NCI-H2107 (cell line): ENCODE measurements at regions not wholly inside any gene's neighbourhood (a gene's known extent, or its start where the extent isn't known, plus 50 kb on each side); places are given as distances from the start of the nearest gene placed in this dataset.
"Not testable (repeated sequence)": the region's sequence is repeated elsewhere in the genome, so short reads cannot be mapped to it uniquely, and the experiment has no call there.

ENCODE experiments used
- DNase-seq: peaks from one replicate; lab custom pipeline; 2025; lab: John Stamatoyannopoulos, UW

GRCh38 chr12:14032191-14032590 lies 50.8 kb upstream of the GRIN2B start:
- not testable (repeated sequence) for DNase-seq

- no peak for DNase-seq
These were observed 62.4 kb upstream of the GRIN2B start for GRCh38 chr12:14043776-14044175.

GRCh38 chr12:14048941-14049545 lies 67.6 kb upstream of the GRIN2B start:
- no peak for DNase-seq

GRCh38 chr12:14057895-14058294 lies 76.5 kb upstream of the GRIN2B start:
- DNase-seq: no peak

DNA sequence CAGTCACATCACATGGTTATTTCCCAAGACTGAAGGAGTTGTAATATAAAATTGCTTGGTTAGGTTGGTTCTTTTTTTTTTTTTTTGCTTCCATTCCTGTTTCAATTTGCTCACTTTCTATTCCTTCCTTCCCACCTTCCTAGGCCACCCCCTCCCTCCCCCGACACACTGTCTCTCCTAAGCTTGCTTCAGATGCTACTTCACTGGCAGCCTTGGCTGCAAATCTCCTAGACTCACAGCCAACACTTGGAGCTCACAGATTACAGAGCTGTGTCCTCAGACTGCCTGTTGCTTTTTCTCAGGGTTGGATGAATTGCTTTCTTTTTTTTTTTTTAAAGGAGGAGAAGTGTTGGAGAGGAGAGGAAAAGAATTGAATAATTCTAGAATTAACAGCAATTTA lies 77.3 kb upstream of the GRIN2B start:
- no peak for DNase-seq

GRCh38 chr12:14059548-14059947 lies 78.1 kb upstream of the GRIN2B start:
- DNase-seq: no peak

DNA sequence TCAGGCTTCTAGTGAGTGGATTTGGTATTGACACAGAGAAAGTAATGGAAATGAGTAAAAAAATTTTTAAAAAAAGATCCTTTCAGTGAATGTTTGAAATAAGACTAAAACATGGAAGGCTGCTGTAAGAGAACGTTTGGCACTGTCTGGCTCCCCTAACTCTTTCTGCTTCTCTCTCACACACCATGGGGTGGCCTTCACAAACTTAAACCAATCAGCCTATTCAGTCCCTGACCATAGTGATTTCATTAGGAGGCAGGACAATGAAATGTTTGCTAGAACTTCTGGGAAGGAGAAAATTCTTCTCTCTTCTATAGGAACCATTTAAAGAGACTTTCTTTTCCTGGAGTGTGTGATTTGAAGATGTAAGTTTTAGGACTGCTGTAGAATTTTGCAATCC lies 84.2 kb upstream of the GRIN2B start:
- no peak for DNase-seq

DNA sequence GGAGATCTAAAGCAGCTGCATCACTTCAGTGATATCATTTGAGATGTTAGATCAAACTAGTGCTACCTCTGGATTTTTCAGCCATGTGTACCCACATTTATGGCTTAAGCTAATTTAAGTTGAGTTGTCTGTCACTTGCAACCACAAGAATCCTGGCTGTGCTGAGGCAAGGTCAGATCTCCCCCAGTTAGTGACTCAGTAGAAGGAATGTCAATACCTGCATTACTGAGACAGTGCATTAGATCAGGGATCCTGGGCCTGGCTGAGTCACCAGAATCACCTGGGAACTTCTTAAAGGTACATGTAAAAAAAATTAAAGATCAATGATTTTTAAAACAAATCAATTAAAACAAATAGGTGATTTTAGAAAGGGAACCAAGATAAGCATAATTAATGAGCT lies 84.6 kb upstream of the GRIN2B start:
- no peak for DNase-seq

DNA sequence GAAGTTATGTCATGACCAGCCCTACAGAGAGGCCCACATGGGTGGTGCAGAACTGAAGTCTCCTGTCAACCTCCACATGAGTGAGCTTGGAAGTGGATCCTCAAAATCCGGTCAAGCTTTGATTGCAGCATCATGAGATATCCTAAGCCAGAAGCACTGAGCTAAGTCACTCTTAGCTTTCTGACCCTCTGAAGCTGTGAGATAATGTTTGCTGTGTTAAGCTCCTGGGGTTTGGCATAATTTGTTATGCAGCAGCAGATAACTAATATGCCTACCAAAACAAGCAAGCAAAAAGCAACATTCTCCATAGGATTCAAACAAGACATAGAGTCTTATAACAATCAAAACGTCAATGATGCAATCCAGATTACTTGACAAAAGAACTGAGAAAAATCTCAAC lies 87.6 kb upstream of the GRIN2B start:
- no peak for DNase-seq

DNA sequence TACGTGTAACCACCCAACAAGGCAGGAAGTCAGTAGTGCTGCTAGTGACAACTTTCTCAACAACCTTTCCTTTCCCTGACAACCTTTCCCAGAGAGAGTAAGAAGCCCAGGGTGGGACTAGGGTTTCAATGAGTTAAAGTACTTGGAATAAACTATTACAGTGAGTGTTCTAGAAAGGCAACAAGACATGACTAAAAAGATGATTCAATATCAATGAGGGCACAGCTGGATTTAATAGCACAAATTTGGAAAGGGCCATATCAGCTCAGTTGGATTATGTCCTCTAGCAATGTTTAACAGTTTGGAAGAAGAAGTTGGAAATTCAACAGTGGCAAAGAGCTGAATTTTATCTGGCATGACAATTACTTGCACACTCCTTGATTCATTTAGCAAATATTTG lies 90.4 kb upstream of the GRIN2B start:
- no peak for DNase-seq

DNA sequence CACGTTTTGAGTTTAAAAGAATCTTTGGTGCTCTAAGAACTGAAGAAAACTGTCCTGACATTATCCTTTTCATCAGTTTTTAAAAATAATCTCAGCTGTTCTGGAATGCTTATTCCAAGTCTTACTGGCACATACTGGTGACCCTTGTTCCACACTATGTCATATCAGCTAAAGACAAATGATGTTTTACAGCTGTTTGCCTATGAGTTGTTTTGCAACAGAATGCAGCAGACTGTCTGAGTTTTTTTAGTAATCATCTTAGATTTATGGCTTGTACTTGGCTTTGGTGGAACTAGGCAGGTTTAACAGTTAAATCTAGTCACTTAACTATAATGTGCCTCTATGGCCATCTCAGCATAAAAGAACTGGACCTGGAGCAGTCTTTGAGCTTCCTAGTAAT lies 91.6 kb upstream of the GRIN2B start:
- no peak for DNase-seq

DNA sequence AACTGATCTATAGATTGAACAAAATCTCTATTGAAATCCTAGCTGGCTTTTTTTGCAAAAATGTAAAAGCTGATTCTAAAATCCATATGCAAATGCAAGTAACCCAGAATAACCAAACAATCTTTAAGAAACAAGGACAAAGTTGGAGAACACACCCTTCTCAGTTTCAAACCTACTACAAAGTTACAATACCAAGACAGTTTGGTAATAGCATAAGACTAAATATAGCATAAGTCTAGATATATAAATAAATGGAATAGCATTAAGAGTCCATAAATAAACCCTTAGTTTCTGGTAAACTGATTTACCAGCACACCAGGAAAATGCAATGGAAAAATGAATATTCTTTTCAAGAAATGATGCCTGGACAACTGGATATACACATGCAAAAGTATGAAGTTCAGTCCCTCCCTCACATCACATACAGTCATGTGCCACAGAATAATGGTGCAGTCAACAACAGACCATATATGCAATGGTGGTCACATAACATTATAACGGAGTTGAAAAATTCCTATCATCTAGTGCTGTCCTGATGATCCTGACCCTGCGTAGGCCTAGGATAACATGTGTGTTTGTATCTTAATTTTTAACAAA lies 94.5 kb upstream of the GRIN2B start:
- DNase-seq: no peak

- DNase-seq: no peak
These were observed 95.1 kb upstream of the GRIN2B start for GRCh38 chr12:14076538-14076937.

- DNase-seq: no peak
These were observed 105.4 kb upstream of the GRIN2B start for GRCh38 chr12:14086838-14087237.

- no peak for DNase-seq
These were observed 118.6 kb upstream of the GRIN2B start for GRCh38 chr12:14099994-14100393.

- DNase-seq: not testable (repeated sequence)
These were observed 120.2 kb upstream of the GRIN2B start for GRCh38 chr12:14101556-14101955.

DNA sequence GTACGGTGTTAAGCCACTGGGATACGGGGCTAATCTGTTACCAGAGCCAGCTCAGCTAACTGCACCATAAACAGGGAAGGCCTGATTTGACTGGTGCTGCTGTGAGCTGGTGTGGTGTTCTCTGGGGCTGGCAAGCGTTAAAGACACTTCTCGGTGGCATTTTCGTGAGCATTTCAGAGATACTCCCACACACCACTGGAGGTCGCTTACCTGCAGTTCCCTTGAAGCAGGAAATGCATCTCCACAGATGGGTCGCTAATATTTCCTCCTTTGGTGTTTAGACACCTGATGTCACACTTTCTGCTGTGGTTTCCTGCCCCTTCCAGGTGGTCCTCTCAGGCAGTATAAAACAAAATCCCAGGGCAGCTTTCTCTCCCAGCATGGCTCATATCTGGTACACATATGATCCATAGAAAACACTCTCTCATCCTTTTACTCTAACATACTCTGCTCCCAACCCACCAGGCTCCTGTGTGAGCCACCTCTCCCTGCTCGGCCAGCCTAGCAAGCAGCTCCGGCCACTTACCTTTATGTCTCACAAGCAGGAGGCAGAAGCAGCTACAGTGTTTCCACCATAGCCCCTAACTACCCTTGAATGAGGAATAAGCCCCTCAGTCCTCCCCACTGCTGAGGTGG lies 129.9 kb upstream of the GRIN2B start:
- no peak for DNase-seq

GRCh38 chr12:14113031-14113430 lies 131.6 kb upstream of the GRIN2B start:
- no peak for DNase-seq

- no peak for DNase-seq
These were observed 145.3 kb upstream of the GRIN2B start for GRCh38 chr12:14126692-14127091.

- DNase-seq: no peak
These were observed 148.3 kb upstream of the GRIN2B start for GRCh38 chr12:14129611-14130195.

- no peak for DNase-seq
These were observed 154.6 kb upstream of the GRIN2B start for GRCh38 chr12:14135996-14136395.

DNA sequence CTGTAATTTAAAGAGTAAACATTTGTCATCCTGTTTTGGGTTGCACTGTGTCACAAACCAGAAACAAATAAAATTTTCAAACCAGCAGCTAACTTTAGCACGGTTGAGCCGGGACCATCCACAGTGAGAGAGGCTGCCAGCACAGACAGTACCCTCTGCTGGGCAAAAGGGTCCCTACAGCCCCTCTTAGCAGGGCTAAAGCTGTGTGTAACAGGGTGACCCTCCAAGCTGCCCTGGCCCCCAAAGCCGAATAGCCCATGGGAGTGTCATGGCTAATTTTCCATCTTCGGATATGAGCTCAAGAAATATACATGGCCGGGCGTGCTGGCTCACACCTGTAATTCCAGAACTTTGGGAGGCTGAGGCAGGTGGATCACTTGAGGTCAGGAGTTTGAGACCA lies 157.1 kb upstream of the GRIN2B start:
- DNase-seq: no peak

DNA sequence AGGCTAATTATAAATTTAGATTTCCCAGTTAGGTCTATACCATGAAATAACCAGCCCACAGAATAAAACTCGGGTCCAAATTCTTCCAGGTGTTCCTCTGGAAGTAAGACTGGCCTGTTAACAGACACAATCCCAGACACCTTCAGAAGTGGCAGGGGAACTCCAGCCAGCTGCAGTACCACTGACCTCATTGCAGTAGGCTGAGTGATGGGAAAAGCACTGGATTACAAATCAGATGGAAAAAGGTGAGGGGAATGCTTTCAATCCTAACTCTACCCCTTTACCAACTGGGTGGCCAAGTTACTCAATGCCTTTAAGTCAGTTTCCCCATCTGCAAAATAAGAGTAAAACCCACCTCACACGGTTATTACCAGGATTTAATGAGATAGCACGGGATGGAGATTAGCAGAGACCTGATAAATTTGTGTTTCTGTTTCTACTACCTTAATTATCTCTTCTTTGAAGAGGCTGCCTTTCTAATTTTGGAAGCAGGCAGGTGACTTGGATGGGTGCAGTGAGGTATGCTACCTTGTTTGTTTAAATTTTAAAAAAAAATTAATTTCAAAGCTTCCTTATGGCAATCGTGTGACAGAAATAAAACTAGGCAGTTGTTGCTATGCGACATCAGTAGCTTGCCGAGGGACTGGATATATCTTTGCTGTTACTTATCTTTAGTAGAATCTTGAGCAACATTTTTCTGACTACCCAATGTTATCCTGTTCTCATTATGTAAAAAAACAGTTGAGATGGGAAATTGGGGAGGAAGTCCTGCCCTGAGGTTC lies 167.3 kb upstream of the GRIN2B start:
- DNase-seq: no peak
